ENCODE measurements at regions not wholly inside any gene's neighbourhood (a gene's known extent, or its start where the extent isn't known, plus 50 kb on each side); places are given as distances from the start of the nearest gene placed in this dataset.

- intact Hi-C loops (cut with DNase I): no loop called here
- DNase-seq: no peak
Observed at GRCh38 chr9:82363682-82364081, 375.1 kb downstream of the SPATA31D1 start.

GRCh38 chr9:82367016-82367415 lies 378.4 kb downstream of the SPATA31D1 start:
- no peak for DNase-seq

GRCh38 chr9:82367929-82368328 lies 379.4 kb downstream of the SPATA31D1 start:
- DNase-seq: no peak
- intact Hi-C loops (cut with DNase I): no loop called here

More at GRCh38 chr9:82367016-82367415, 378.4 kb downstream of the SPATA31D1 start:
- intact Hi-C loops (cut with DNase I): no loop called here

GRCh38 chr9:82369251-82369945 lies 380.8 kb downstream of the SPATA31D1 start:
- no peak for DNase-seq
- intact Hi-C loops (cut with DNase I): no loop called here

GRCh38 chr9:82375041-82375440 lies 386.5 kb downstream of the SPATA31D1 start:
- intact Hi-C loops (cut with DNase I): no loop called here
- no peak for DNase-seq

GRCh38 chr9:82376677-82377232 lies 388.2 kb downstream of the SPATA31D1 start:
- intact Hi-C loops (cut with DNase I): no loop called here
- DNase-seq: no peak

GRCh38 chr9:82382887-82383616 lies 394.5 kb downstream of the SPATA31D1 start:
- DNase-seq: no peak
- intact Hi-C loops (cut with DNase I): no loop called here

GRCh38 chr9:82385633-82386032 lies 397.1 kb downstream of the SPATA31D1 start:
- intact Hi-C loops (cut with DNase I): no loop called here
- no peak for DNase-seq

GRCh38 chr9:82397534-82397933 lies 409.0 kb downstream of the SPATA31D1 start:
- intact Hi-C loops (cut with DNase I): no loop called here
- DNase-seq: no peak

- intact Hi-C loops (cut with DNase I): no loop called here
- DNase-seq: no peak
Observed at GRCh38 chr9:82404196-82404870, 415.8 kb downstream of the SPATA31D1 start.

GRCh38 chr9:82404881-82405280 lies 416.3 kb downstream of the SPATA31D1 start:
- intact Hi-C loops (cut with DNase I): no loop called here
- no peak for DNase-seq

GRCh38 chr9:82406456-82407085 lies 418.0 kb downstream of the SPATA31D1 start:
- intact Hi-C loops (cut with DNase I): no loop called here
- DNase-seq: no peak

- intact Hi-C loops (cut with DNase I): no loop called here
- no peak for DNase-seq
Observed at GRCh38 chr9:82410306-82410705, 421.7 kb downstream of the SPATA31D1 start.

- intact Hi-C loops (cut with DNase I): no loop called here
- no peak for DNase-seq
Observed at GRCh38 chr9:82410866-82411265, 422.3 kb downstream of the SPATA31D1 start.

GRCh38 chr9:82412586-82413305 lies 424.2 kb downstream of the SPATA31D1 start:
- no peak for DNase-seq
- intact Hi-C loops (cut with DNase I): no loop called here

- intact Hi-C loops (cut with DNase I): no loop called here
Observed at GRCh38 chr9:82417501-82417900, 428.9 kb downstream of the SPATA31D1 start.

GRCh38 chr9:82418334-82418733 lies 429.8 kb downstream of the SPATA31D1 start:
- intact Hi-C loops (cut with DNase I): no loop called here
- DNase-seq: no peak

More at GRCh38 chr9:82417501-82417900, 428.9 kb downstream of the SPATA31D1 start:
- no peak for DNase-seq

GRCh38 chr9:82419696-82420486 lies 431.3 kb downstream of the SPATA31D1 start:
- intact Hi-C loops (cut with DNase I): no loop called here

GRCh38 chr9:82421498-82421897 lies 432.9 kb downstream of the SPATA31D1 start:
- intact Hi-C loops (cut with DNase I): no loop called here
- DNase-seq: no peak

More at GRCh38 chr9:82419696-82420486, 431.3 kb downstream of the SPATA31D1 start:
- DNase-seq: no peak

Data from posterior cingulate gyrus (tissue), 11 donors.